GM21529 (cell line): ENCODE measurements at regions not wholly inside any gene's neighbourhood (a gene's known extent, or its start where the extent isn't known, plus 50 kb on each side); places are given as distances from the start of the nearest gene placed in this dataset.
"Not testable (repeated sequence)": the region's sequence is repeated elsewhere in the genome, so short reads cannot be mapped to it uniquely, and the experiment has no call there.

ENCODE experiments used
- ATAC-seq: cut with Tn5 transposase; IDR thresholded peaks from one replicate; pipeline ENCODE4 v1.9.1; 2021; ENCODE audit not compliant: unreplicated experiment

DNA sequence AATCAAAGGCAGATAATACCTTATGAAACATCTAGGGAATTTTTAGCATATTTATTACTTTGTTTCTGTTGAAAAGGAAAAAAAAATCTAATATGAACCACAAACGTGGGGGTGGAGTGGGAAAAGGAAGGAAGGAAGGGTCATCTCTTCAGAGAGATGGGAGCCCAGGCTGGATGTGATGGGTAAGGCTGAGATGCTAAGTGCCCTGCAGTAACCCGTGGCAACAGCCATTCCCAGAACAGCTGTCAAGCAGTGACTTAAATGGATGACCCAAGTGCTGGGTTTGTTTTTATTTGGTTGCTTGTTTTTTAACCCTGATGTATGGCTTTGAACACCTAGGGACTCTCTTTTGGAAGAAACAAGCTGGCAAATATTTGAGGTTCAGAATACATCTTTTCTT is 50.7 kb upstream of the KLF7 start:
- no peak for ATAC-seq

DNA sequence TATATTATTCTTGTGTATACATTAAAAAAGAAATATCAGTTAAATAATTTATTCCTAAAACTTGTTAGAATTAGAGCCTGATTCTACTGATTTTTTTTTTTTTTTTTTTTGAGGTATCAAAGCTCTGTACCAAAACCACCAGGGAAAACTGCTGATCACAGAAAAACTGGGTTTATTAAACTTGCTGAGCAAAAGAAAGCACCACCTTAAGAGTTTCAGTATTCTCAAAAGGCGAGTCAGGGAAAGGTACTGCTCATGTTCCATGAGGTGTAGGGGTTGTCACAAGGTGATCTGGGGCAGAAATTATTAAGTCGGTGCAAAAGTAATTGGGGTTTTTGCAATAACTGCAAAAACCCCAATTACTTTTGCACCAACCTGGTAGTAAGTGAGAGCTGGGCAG is 51.7 kb upstream of the KLF7 start:
- ATAC-seq: no peak

DNA sequence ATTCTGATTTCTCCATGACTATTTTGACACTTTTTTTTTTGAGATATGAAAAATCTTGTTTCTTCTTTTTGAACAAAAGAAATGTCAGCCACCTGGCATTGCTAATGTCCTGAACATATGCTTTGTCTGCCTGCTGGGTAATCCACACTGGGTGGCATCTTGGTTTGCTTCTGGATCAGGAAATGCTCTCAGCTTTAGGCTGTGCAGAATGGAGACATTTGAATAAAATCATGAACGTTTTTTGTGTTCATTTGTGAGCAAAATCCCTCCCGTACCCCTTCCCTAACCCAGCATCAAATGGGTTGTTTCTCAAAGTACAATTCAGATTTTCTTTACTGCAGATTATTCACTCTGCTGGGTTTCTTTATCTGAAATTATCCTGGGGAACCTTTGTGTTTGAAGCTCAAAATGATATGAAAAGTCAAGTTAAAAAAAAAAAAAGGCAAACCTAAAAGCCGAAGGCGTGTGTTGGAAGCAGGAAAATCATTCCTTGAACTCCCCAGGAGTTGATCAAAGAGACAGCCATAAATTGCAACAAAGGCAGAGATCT is 53.4 kb upstream of the KLF7 start:
- no peak for ATAC-seq

DNA sequence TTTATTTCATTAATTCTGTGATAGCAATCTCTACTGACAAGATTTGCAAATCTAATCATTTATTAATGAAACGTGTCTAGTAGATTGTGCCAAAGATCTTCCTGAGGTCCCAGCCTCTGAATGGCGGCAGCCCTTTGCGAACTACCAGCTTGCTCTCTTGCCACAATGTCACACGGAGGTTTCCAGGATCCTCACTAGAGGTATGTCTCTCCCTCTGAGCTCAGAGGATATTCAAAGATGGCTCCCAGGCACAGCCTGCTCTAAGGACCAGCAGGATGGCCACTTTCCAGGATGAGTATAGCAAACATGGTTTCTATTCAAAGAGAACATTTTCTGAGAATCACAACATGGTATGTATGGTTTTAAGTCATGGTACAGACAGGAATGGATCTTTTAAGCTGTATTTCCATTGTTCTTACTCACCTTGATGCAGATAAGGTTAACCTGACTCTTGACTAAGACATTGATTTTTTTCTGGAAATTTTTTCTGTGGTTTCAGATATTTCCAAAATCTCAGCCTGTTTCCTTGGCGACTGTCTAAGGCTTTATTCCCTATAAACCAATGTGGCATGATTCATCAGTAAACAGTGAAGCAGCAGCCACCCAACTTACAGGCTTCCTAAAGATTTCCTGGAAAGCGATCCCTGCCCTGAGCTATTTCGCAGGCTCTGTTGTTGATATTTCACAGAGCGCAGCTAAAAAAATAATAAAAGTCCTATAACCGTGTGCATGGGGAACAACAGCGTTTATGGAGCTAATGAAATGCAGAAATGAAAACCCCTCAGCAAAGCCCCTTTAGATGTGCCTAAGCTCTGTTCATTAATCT is 54.1 kb upstream of the KLF7 start:
- no peak for ATAC-seq

DNA sequence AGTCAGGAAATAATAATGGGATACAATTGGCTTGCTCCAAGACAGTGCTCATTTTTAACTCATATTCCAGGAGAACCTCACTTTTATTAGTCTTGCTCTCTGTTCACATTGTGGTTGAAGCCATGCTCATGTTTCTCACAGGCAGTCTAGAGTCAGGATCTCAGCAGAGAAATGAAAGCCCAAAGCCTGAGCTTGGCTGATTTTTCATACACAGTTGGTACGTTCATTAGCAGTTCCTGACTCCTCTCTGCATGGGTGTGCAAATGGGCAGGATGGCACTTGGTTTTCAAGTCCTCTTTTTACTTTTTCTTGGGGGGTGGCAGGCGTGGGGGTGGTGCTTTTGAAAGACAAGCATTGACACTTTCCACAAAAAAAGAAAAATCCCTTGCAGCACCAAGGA is 56.0 kb upstream of the KLF7 start:
- ATAC-seq: no peak

DNA sequence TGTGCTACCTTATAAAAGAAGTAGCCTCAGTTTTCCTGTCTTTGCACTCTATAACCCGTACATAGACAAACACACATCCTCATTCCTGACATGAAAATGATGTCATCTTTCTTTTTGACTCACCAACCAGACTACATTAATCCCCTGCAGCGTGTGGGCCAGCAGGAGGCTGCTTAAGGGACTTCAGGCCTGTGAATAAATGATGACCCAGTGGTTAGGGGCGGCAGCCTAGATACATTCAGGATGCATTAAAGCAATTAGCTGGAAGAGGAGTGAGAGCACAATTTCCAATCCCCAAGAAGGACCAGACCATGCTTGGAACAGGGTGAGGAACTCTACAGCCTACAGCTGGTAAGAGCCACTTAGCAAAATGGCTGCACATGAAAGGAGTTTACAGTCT is 57.3 kb upstream of the KLF7 start:
- peak; percentile 78 for ATAC-seq

DNA sequence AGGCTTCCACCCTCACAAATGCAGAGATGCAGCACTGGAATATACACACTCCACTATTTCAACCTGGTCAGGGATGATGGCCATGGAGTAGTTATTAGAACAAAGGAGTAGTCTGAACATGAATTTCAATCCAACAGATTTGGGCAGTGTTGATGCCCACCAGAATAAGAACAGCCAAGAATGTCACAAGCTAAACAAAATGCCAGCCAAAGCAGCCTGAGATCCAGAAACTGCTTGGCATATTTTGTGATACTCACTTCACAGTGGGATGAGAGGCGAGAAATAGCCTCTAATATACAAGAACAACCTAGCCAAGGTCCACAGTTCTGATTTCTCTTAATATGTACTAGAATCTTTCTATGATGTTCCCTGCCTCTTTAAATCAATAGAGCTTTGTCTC is 58.6 kb upstream of the KLF7 start:
- no peak for ATAC-seq

DNA sequence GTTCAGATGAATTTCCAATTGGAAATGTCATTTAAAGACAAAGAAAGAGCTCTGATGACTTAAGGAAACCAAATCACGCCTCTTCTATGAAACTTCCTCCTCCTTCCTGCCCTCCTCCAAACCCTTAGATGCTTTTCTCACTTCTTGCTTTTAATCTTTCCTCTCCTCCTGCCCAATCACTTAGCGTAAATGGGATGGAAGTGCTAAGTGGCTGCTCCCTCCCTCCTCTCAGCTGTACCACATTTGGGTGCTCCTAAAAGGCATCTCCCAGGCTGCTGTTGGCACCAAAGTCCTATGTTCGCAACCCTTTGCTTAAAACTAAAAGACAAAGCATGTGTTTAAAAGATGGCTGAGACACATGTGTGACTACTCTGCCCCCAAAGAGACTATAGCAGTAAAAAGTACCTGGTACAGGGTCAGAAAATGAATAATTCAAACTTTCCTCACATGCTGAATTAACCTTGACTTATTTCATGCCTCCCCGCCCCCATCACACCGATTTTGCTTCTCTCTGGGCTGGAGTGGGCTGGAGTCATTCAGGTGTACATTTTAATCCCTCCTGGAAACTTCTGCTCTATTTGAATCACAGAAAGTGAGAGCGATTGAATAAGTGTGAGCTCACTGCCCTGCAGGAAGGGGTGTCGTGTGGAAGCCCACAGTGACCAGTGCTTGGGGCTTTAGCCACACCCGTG is 59.2 kb upstream of the KLF7 start:
- no peak for ATAC-seq

DNA sequence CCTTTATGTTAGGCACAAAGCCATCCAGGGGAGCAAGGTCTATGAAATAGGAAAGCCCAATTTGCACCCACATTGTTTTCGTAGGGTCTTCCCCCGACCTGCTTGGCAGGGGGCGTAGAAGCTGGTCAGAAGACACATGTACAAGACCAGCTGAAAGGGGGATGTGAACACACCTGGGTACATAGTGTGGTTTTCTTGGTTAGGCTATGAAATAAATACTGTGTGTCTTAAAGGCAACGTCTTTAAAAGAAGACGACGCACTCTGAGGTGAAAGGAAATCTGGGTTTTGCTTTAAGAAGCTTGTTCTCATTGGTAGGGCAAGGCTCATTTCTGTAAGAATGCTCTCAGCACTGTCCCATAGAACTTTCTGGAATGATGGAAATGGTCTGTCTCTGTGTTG is 60.0 kb upstream of the KLF7 start:
- no peak for ATAC-seq

DNA sequence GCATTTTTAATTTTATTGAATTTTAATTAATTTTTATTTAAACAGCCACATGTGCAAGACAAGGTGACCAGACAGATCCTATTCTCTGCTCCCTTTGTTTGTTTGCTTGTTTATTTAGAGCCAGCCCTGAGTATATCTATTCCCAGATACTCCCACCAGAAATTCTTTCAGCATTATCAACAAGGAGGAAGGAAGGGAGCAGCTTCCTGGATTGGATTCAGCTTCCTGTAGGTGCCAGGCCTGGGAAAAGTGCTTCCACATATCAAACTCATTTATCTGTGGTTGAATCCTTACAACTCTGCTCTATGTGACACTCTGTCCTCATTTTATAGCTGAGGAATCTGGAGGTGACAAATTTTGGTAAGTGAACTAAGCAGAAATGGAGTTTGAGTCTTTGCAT is 60.5 kb upstream of the KLF7 start:
- ATAC-seq: no peak

DNA sequence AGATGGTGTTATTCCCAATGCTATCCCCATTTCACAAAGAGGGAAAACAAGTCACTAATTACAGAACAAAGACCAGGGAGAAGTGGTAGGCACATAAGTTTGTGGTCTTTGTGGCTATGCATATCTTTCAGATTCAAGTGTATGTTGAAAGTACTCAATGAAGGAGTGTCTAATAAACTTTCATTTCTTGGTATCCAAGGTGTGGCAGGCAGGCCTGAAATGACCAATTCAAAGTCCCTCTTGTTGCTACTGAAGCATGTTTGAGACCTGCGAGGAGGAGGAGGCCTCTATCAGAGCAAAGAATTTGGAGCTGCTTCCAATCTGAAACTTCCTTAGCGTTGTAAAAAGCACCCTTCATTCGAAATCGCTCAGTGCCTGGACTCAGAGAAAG is 60.9 kb upstream of the KLF7 start:
- ATAC-seq: peak; percentile 28

DNA sequence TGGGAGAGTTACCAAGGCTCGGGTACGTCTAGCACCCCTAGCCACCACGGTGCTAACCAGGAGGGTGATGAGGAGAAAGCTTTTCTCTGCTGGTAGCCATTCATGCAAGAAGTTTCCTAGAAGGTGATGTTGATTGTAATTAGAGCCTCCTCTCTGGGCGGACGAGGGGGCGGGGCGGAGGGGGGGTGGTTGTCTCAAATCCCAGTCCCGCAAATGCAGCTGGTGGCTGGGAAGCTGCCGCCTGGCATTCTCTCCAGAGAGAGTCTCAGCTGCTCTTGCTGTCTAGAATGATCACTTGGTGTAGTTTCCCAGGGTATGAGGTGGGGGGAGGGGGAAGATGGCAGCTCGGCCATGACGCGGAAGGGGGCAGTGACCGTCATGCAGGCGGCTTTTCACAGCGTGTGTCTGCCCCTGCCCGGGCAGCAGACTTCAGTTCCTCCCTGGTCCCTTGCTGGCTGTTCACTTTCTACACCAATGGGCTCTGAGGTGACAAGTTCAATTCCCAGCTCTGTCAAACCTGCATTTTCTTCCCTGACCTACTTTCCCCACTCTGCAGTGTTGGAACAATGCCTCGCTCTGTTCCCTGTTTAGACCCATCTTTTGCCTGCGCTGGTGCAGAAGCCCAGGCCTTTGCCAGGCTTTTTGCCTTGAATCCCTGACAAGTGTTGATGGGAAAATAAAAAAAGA is 61.5 kb upstream of the KLF7 start:
- ATAC-seq: no peak

DNA sequence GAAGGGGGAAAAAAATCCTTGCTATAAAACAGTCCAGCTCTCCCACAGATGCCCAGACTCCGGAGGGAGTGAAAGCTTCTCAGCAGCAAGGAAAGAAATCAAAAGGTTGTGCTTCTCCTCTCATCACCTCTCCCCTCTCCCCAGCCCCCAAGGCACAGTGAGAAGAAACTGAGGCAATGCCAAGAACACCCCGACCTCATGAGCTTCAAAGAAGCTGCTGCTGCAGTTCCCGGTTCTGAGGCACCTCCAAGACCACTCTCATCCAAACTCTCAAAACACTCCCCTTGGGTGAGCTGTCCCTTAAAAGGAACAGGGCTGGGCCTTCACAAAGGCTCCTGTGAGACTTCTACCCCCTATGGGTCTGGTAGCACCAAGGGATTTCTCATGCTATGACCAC is 62.0 kb upstream of the KLF7 start:
- no peak for ATAC-seq

DNA sequence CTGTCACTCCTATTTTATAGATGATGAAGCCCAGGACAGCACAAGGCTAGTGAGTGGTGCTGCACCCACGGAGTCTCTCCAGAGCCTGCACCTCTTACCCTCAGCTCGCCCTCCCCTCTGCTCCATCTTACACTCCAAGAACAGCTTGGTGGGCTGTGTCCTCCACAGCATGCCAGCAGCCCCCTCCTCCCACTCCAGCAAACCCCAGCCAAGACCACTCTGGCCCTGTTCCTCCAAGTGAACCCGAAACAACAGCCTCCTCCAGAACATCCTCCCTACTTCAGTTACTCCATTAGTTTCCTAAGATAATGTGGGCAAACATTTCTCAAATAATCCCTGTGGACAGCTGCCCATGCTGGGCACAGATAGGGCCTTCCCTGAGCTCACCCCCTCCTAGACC is 62.7 kb upstream of the KLF7 start:
- ATAC-seq: no peak

DNA sequence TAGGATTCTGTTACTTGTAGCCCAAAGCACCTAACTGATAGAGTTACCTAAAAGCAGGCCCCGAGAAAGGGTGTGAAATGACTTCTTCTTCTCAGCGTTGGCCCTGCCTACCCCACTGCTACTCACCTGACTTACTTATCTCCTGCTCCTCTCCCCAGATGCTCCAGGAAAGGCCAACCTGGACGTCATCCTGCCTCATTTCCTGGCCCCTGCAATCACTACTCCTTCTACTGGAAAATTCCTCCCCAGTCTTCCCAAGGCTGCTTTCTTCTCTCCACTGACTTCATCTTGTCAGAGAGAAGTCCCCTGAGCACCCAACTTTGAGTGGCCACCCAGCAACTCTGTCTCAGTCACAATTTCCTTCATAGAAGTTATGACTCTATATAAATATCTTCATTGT is 63.4 kb upstream of the KLF7 start:
- no peak for ATAC-seq

DNA sequence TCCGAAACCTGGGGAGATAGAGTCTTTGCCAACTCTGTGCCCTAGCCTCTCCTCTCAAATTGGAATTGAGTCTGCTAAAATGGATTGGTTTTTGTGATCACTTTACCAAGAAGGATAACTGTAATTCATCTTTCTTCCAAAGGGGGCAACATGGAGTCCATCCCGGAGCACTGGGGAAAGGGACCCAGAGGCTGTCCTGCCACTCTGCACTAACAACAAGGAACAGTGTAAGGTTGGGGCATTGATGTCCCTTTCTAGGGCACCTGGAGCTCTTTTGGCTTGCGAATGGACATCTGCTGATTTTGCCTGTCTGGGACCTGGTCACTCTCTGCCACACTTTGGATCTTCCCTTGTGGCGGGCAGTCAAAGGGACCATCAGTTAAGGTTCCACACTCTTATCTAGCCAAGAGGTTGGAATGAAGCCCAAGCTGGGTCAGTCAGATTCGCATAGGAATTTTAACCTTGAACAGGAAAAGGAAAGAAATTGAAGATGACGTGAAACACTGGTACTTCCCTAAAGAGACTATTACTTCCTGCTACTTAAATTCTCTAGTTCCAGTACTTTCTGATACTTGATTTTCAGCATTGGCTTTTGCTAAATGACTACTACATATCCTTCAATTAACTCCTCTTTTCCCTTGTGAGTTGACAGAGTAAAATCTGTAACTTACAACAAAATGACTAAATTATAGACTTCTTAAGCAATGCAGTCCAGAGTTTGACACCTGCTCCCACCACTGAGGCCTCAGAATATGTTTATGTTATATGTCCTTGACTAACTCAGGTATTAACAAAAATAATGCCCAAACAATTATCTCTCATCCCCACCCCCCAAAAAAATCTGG is 64.7 kb upstream of the KLF7 start:
- ATAC-seq: no peak

DNA sequence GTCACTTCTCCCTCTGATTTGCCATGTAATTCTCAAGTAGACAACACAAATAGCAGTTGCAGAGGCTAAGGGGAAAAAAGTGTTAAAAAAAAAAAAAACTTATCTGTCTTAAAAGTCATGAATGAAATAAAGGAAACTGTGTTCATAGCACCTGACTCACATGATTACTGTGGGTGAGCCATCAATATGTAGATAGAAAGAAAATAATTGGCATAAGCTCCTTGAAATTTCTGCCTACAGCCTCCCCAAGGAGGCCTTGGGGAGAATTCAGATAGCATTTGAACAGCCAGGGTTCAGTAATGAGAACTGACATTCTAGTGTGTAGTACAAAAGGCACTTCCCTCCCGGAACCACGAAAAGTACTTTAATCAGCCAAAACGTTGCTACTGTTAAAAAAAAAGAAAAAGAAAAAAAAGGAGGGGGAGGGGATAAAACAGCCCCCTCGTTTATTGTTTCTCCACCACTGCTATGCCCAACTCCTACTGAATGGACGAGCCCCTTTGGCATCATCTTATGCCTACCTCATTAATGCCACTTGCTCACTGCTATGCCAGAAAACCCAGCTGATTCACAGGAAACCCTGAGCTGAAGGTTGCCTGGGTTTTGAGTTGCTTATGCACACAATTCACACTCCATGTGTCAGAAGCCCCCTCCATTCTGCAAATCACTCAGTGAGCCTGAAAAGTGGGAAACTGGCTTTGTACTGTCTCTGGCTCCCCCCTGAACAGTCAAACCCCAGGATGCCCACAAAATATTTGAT is 65.5 kb upstream of the KLF7 start:
- no peak for ATAC-seq

DNA sequence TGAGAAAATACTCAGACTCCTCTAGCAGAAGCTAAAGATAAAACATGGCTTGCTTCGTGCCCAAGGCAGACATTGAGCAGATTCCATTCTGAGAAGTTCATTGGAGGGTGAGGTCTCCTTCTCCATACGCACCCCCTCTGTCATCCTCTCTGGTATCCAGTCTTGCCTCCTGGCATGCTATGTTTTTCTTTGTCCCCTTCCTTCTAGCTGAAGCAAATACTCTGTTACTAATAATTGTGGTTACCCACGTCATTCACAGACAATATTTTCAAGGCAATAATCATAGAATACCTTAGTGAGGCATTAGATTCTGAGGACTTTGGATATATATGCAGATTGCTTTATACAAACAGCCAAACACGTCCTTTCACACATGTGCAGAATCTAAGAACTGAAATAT is 66.2 kb upstream of the KLF7 start:
- no peak for ATAC-seq

DNA sequence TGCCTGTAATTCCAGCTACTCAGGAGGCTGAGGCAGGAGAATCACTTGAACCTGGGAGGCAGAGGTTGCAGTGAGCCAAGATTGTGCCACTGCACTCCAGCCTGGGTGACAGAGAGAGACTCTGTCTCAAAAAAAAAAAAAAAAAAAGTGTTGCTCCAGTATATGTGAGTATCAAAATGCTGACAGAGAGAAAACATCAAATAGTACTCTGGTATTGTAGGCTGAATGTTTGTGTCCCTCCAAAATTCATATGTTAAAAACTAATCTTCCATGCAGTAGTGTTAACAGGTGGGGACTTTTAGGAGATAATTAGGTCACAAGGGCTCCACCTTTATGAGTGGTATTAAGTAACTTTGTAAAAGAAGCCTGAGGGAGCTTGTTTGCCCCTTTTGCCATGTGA is 67.4 kb upstream of the KLF7 start:
- ATAC-seq: not testable (repeated sequence)

DNA sequence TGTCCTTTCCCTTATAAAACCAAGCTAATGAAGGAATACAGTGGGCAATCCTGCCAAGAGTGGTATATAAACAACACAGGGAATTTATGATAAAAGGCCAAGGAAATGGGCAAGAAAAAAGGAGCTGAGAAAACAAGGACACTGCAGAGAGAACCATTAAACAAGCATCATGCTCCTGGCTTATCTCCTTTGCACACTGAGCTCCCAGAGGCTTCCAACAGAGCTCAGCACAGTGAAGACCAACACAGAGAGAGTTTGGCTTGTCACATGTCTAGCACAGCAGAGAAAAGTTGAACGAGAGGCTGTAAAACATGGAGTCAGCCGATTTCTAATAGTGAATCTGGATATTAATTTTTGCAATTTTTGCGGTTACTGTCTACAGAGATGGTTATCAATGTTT is 68.0 kb upstream of the KLF7 start:
- no peak for ATAC-seq
